Neuronal stem cell (in vitro differentiated cells): ENCODE measurements at regions not wholly inside any gene's neighbourhood (a gene's known extent, or its start where the extent isn't known, plus 50 kb on each side); places are given as distances from the start of the nearest gene placed in this dataset.

Experiments used
- DNase-seq: peaks from one replicate; pipeline ENCODE4 v3.0.0-alpha.2; 2013; ENCODE audit warnings: low spot score
- H2AFZ ChIP-seq: one replicate; pipeline ENCODE4 v1.6.1; 2013; ENCODE audit warnings: mild to moderate bottlenecking, low read length, inconsistent platforms
- H2AK5ac ChIP-seq: 2 replicates; pipeline ENCODE4 v1.6.1; 2013; ENCODE audit warnings: low read depth, mild to moderate bottlenecking, inconsistent platforms, low read length, moderate library complexity, mixed read lengths
- H2BK120ac ChIP-seq: 2 replicates; pipeline ENCODE4 v1.6.1; 2013; ENCODE audit warnings: low read depth, mild to moderate bottlenecking, inconsistent platforms, low read length, moderate library complexity, mixed read lengths
- H2BK12ac ChIP-seq: one replicate; pipeline ENCODE4 v1.6.1; 2013; ENCODE audit warnings: low read length, inconsistent platforms
- H2BK15ac ChIP-seq: 2 replicates; pipeline ENCODE4 v1.6.1; 2013; ENCODE audit warnings: mild to moderate bottlenecking, low read length, inconsistent platforms, mixed read lengths
- H2BK5ac ChIP-seq: one replicate; pipeline ENCODE4 v1.6.1; 2013; ENCODE audit warnings: inconsistent platforms, mild to moderate bottlenecking, low read length, moderate library complexity
- H3K14ac ChIP-seq: one replicate; pipeline ENCODE4 v1.6.1; 2013; ENCODE audit warnings: low read length, inconsistent platforms
- H3K18ac ChIP-seq: 2 replicates; pipeline ENCODE4 v1.6.1; 2013; ENCODE audit warnings: low read length, inconsistent platforms
- H3K23ac ChIP-seq: 2 replicates; pipeline ENCODE4 v1.6.1; 2013; ENCODE audit warnings: low read depth, mild to moderate bottlenecking, mixed read lengths, low read length, inconsistent platforms; ENCODE audit not compliant: poor library complexity
- H3K27ac ChIP-seq: replicated peaks from 3 replicates; pipeline ENCODE4 v1.5.1; 2013; ENCODE audit warnings: low read length, inconsistent platforms
- H3K27me3 ChIP-seq, 3 experiments: 2 replicates each; pipeline ENCODE4 v1.6.1; 2013; ENCODE audit warnings: low read length in 3 of 3, mild to moderate bottlenecking in 2 of 3, inconsistent platforms in 1 of 3, low read depth in 1 of 3, mixed read lengths in 1 of 3, moderate library complexity in 1 of 3; ENCODE audit not compliant: control insufficient read depth in 3 of 3, insufficient read depth in 3 of 3
- H3K36me3 ChIP-seq, 2 donors: replicated peaks in 1 of 2; 2 replicates each; pipeline ENCODE4 v1.6.1; 2013; ENCODE audit warnings: low read length in 2 of 2; ENCODE audit not compliant: control insufficient read depth in 2 of 2, insufficient read depth in 2 of 2
- H3K4ac ChIP-seq: 2 replicates; pipeline ENCODE4 v1.6.1; 2013; ENCODE audit warnings: inconsistent platforms, mild to moderate bottlenecking, low read length, moderate library complexity
- H3K4me1 ChIP-seq, 2 donors: 1 replicate in 1 of 2; 2 replicates in 1 of 2; pipeline ENCODE4 v1.6.1; 2013; ENCODE audit warnings: low read length in 2 of 2, low read depth in 1 of 2; ENCODE audit not compliant: control insufficient read depth in 2 of 2, insufficient read depth in 1 of 2
- H3K4me2 ChIP-seq: one replicate; pipeline ENCODE4 v1.6.1; 2013; ENCODE audit warnings: mild to moderate bottlenecking, low read length, inconsistent platforms; ENCODE audit not compliant: insufficient read depth, poor library complexity, severe bottlenecking
- H3K4me3 ChIP-seq, 2 donors: 2 replicates each; pipeline ENCODE4 v1.5.1; 2013; ENCODE audit warnings: low read length in 2 of 2, mild to moderate bottlenecking in 2 of 2, inconsistent platforms in 1 of 2, moderate library complexity in 1 of 2
- H3K79me1 ChIP-seq: one replicate; pipeline ENCODE4 v1.6.1; 2013; ENCODE audit warnings: low read depth, mild to moderate bottlenecking, inconsistent platforms, low read length, moderate library complexity
- H3K9ac ChIP-seq: one replicate; pipeline ENCODE4 v1.6.1; 2013; ENCODE audit warnings: mild to moderate bottlenecking, low read depth, low read length, inconsistent platforms; ENCODE audit not compliant: poor library complexity
- H3K9me3 ChIP-seq, 2 donors: replicated peaks in 1 of 2; 2 replicates each; pipeline versions ENCODE3 to v1.6.1; 2013; ENCODE audit warnings: low read length in 2 of 2, mild to moderate bottlenecking in 2 of 2, inconsistent platforms in 1 of 2, low read depth in 1 of 2, mixed read lengths in 1 of 2, moderate library complexity in 1 of 2; ENCODE audit not compliant: control insufficient read depth in 2 of 2, insufficient read depth in 1 of 2
- H4K8ac ChIP-seq: one replicate; pipeline ENCODE4 v1.6.1; 2013; ENCODE audit warnings: low read depth, mild to moderate bottlenecking, inconsistent platforms, low read length, moderate library complexity
- H4K91ac ChIP-seq: one replicate; pipeline ENCODE4 v1.6.1; 2013; ENCODE audit warnings: low read length, low read depth, mild to moderate bottlenecking, inconsistent platforms; ENCODE audit not compliant: poor library complexity
- WGBS, 2 donors: extraction: QIAGEN DNeasy Blood & Tissue Kit; methylation state at CpG; one replicate each; pipeline ENCODE4 v1.1.7; 2013; ENCODE audit warnings: missing lambda C conversion rate in 2 of 2, mixed read lengths in 1 of 2; ENCODE audit not compliant: insufficient read length in 2 of 2, insufficient replicate concordance in 1 of 2; ENCODE audit errors: extremely low coverage in 2 of 2; 5-methylcytosine and 5-hydroxymethylcytosine counted together

GRCh38 chr2:195164930-195165329 is 492.1 kb upstream of the SLC39A10 start:
- Histone ChIP-seq H3K79me1 (no peaks in the 10 kb centered on the region), H4K8ac (no peak overlapping the region), H3K4ac (no peak overlapping the region), H2BK5ac (no peak overlapping the region), H2AK5ac (no peak overlapping the region), H3K4me2 (no peak overlapping the region), H2AFZ (no peak overlapping the region), H3K18ac (no peak overlapping the region), H3K4me3 (no peak overlapping the region), H3K27ac (no peak overlapping the region), H2BK120ac (no peak overlapping the region), H3K23ac (no peak overlapping the region), H2BK15ac (no peak overlapping the region), H3K27me3 (no peaks in the 10 kb centered on the region), H3K36me3 (no peaks in the 10 kb centered on the region), H3K4me1 (no peaks in the 10 kb centered on the region), H4K91ac (no peak overlapping the region), H2BK12ac (no peak overlapping the region), H3K9me3 (no peaks in the 10 kb centered on the region), H3K14ac (no peak overlapping the region), H3K9ac (no peak overlapping the region)
- no peak for DNase-seq
- WGBS, 2 donors = no CpG with 5 or more reads among the region's 2 CpGs

GRCh38 chr2:195162918-195163317 is 494.1 kb upstream of the SLC39A10 start:
- no peaks in the 10 kb centered on the region for H3K9me3 ChIP-seq
- no peak overlapping the region for H2BK12ac ChIP-seq
- H2BK15ac ChIP-seq = no peak overlapping the region
- no peak overlapping the region for H4K8ac ChIP-seq
- H3K4me3 ChIP-seq = no peak overlapping the region
- no peak overlapping the region for H3K27ac ChIP-seq
- WGBS, 2 donors = no CpG with 5 or more reads among the region's 3 CpGs
- no peak overlapping the region for H4K91ac ChIP-seq
- no peak overlapping the region for H2AFZ ChIP-seq
- H3K27me3 ChIP-seq = no peaks in the 10 kb centered on the region
- H3K23ac ChIP-seq = no peak overlapping the region
- H3K36me3 ChIP-seq = no peaks in the 10 kb centered on the region
- no peak overlapping the region for H2BK120ac ChIP-seq
- H3K4me1 ChIP-seq = no peaks in the 10 kb centered on the region
- H3K14ac ChIP-seq = no peak overlapping the region
- no peak overlapping the region for H3K4me2 ChIP-seq
- no peak overlapping the region for H3K4ac ChIP-seq
- H3K9ac ChIP-seq = no peak overlapping the region
- no peak for DNase-seq
- no peak overlapping the region for H2AK5ac ChIP-seq
- H3K18ac ChIP-seq = no peak overlapping the region
- no peaks in the 10 kb centered on the region for H3K79me1 ChIP-seq
- H2BK5ac ChIP-seq = no peak overlapping the region

GRCh38 chr2:195162194-195162593 is 494.8 kb upstream of the SLC39A10 start:
- no peak overlapping the region for H3K4me2 ChIP-seq
- H3K36me3 ChIP-seq = no peaks in the 10 kb centered on the region
- no CpG with 5 or more reads among the region's 3 CpGs for WGBS, 2 donors

GRCh38 chr2:195160963-195161362 is 496.1 kb upstream of the SLC39A10 start:
- Histone ChIP-seq H3K4me3 (no peak overlapping the region), H3K79me1 (no peaks in the 10 kb centered on the region), H3K36me3 (no peaks in the 10 kb centered on the region), H3K27me3 (no peaks in the 10 kb centered on the region), H4K91ac (no peak overlapping the region), H3K27ac (no peak overlapping the region), H3K4me1 (no peaks in the 10 kb centered on the region), H2AK5ac (no peak overlapping the region), H3K14ac (no peak overlapping the region), H3K9me3 (no peaks in the 10 kb centered on the region), H4K8ac (no peak overlapping the region), H2BK15ac (no peak overlapping the region), H3K23ac (no peak overlapping the region), H3K4ac (no peak overlapping the region), H3K4me2 (no peak overlapping the region), H3K9ac (no peak overlapping the region), H2BK12ac (no peak overlapping the region), H2BK120ac (no peak overlapping the region), H2AFZ (no peak overlapping the region), H2BK5ac (no peak overlapping the region), H3K18ac (no peak overlapping the region)
- no peak for DNase-seq
- no CpG with 5 or more reads among the region's 2 CpGs for WGBS, 2 donors

More at GRCh38 chr2:195162194-195162593, 494.8 kb upstream of the SLC39A10 start:
- no peak overlapping the region for H2BK12ac ChIP-seq
- H2AK5ac ChIP-seq = no peak overlapping the region
- H3K4me1 ChIP-seq = no peaks in the 10 kb centered on the region
- no peak overlapping the region for H4K91ac ChIP-seq
- no peak overlapping the region for H2AFZ ChIP-seq
- H2BK15ac ChIP-seq = no peak overlapping the region
- H3K4me3 ChIP-seq = no peak overlapping the region
- no peak overlapping the region for H3K4ac ChIP-seq
- no peak overlapping the region for H3K23ac ChIP-seq
- H3K27ac ChIP-seq = no peak overlapping the region
- H4K8ac ChIP-seq = no peak overlapping the region
- H3K18ac ChIP-seq = no peak overlapping the region
- H2BK120ac ChIP-seq = no peak overlapping the region
- DNase-seq = no peak
- H3K9ac ChIP-seq = no peak overlapping the region
- H3K79me1 ChIP-seq = no peaks in the 10 kb centered on the region
- no peak overlapping the region for H3K14ac ChIP-seq
- no peaks in the 10 kb centered on the region for H3K9me3 ChIP-seq
- H2BK5ac ChIP-seq = no peak overlapping the region
- H3K27me3 ChIP-seq = no peaks in the 10 kb centered on the region
